Body of pancreas (tissue), 4 donors: ENCODE measurements at regions not wholly inside any gene's neighbourhood (a gene's known extent, or its start where the extent isn't known, plus 50 kb on each side); places are given as distances from the start of the nearest gene placed in this dataset.

Experiments used
- CTCF ChIP-seq, 7 experiments: fragments of 450-650 bp in 4 of 7; fragments of 200-600 bp in 3 of 7; sonication (generic) in 3 of 7; IDR thresholded peaks; one replicate each; pipeline ENCODE4 v1.5.1; 2016 to 2019; ENCODE audit warnings: antibody characterized with exemption in 7 of 7
- POLR2A ChIP-seq, 3 donors: fragments of 450-650 bp; IDR thresholded peaks; one replicate each; pipeline ENCODE4 v1.6.1; 2016; ENCODE audit warnings: antibody characterized with exemption in 3 of 3, mild to moderate bottlenecking in 2 of 3

GRCh38 chr12:92039046-92039445 lies 106.6 kb downstream of the BTG1 start:
- TF ChIP-seq CTCF (IDR thresholded peaks at IDR 0.05) = no peak
- no peak for TF ChIP-seq POLR2A (IDR thresholded peaks at IDR 0.05)
